Neural cell (in vitro differentiated cells): ENCODE measurements at regions not wholly inside any gene's neighbourhood (a gene's known extent, or its start where the extent isn't known, plus 50 kb on each side); places are given as distances from the start of the nearest gene placed in this dataset.
A peak's percentile ranks its signal among the peaks of the same experiment; 100 is the strongest.

ENCODE experiments used
- H2AFZ ChIP-seq: fragments of 200-600, 300-800 bp; sonication (generic), shearing (Covaris generic); 2 replicates; pipeline ENCODE4 v1.6.0; 2014; ENCODE audit warnings: low read depth, mild to moderate bottlenecking, antibody characterized with exemption, low read length, moderate library complexity
- H3F3A ChIP-seq: fragments of 200-600 bp; shearing (Covaris generic); 2 replicates; pipeline ENCODE4 v1.6.1; 2016; ENCODE audit warnings: mild to moderate bottlenecking, moderate library complexity, mixed read lengths, antibody characterized with exemption, low read length; ENCODE audit not compliant: insufficient read depth, poor library complexity, severe bottlenecking
- H3K27ac ChIP-seq: fragments of 200-600, 300-800 bp; sonication (generic), shearing (Covaris generic); 2 replicates; pipeline ENCODE4 v1.5.1; 2014; ENCODE audit warnings: mild to moderate bottlenecking, low read length, moderate library complexity
- H3K27me3 ChIP-seq: fragments of 300-800, 200-600 bp; sonication (generic), shearing (Covaris generic); 2 replicates; pipeline ENCODE4 v1.6.0; 2014; ENCODE audit warnings: mild to moderate bottlenecking, low read depth, low read length, moderate library complexity; ENCODE audit not compliant: insufficient read depth
- H3K36me3 ChIP-seq: fragments of 300-800, 200-600 bp; sonication (generic), shearing (Covaris generic); 2 replicates; pipeline ENCODE4 v1.5.1; 2014; ENCODE audit warnings: mild to moderate bottlenecking, antibody characterized with exemption, low read length, moderate library complexity; ENCODE audit not compliant: insufficient read depth
- H3K4me2 ChIP-seq: fragments of 300-800, 200-600 bp; sonication (generic), shearing (Covaris generic); 2 replicates; pipeline ENCODE4 v1.6.0; 2014; ENCODE audit warnings: mild to moderate bottlenecking, low read length
- H3K4me3 ChIP-seq: fragments of 300-800, 200-600 bp; sonication (generic), shearing (Covaris generic); 2 replicates; pipeline ENCODE4 v1.5.1; 2014; ENCODE audit warnings: mild to moderate bottlenecking, low read length, moderate library complexity
- H3K79me2 ChIP-seq: fragments of 200-600 bp; shearing (Covaris generic); replicated peaks from 2 replicates; pipeline ENCODE4 v1.6.0; 2014; ENCODE audit warnings: mild to moderate bottlenecking, low read length, moderate library complexity; ENCODE audit not compliant: insufficient read depth
- H3K9ac ChIP-seq: fragments of 300-800, 200-600 bp; sonication (generic), shearing (Covaris generic); 2 replicates; pipeline ENCODE4 v1.6.1; 2016; ENCODE audit warnings: mild to moderate bottlenecking, low read length, mixed read lengths
- H3K9me2 ChIP-seq: fragments of 200-600 bp; shearing (Covaris generic); 2 replicates; pipeline ENCODE4 v1.6.1; 2016; ENCODE audit warnings: mild to moderate bottlenecking, low read length, mixed read lengths; ENCODE audit not compliant: insufficient read depth
- H3K9me3 ChIP-seq: fragments of 200-600, 300-800 bp; sonication (generic), shearing (Covaris generic); 2 replicates; pipeline ENCODE4 v1.6.1; 2016; ENCODE audit warnings: mild to moderate bottlenecking, mixed run types, low read length, moderate library complexity, mixed read lengths
- H4K20me1 ChIP-seq: fragments of 200-600 bp; shearing (Covaris generic); 2 replicates; pipeline ENCODE4 v1.6.1; 2016; ENCODE audit warnings: mild to moderate bottlenecking, mixed run types; ENCODE audit not compliant: insufficient read depth
- EP300 ChIP-seq: fragments of 450-650 bp; conservative IDR thresholded peaks from 2 replicates; pipeline ENCODE4 v1.6.1; 2014; ENCODE audit warnings: antibody characterized with exemption, mild to moderate bottlenecking, moderate library complexity; ENCODE audit not compliant: poor library complexity, severe bottlenecking
- EZH2 ChIP-seq: fragments of 200-600, 300-800 bp; shearing (Covaris generic), sonication (generic); IDR thresholded peaks from 2 replicates; pipeline ENCODE4 v1.6.1; 2014; ENCODE audit warnings: antibody characterized with exemption, low read length, borderline replicate concordance, mild to moderate bottlenecking; ENCODE audit not compliant: insufficient read depth, poor library complexity, severe bottlenecking
- MXI1 ChIP-seq: fragments of 450-650 bp; conservative IDR thresholded peaks from 2 replicates; pipeline ENCODE4 v1.6.1; 2014; ENCODE audit warnings: antibody characterized with exemption, mild to moderate bottlenecking; ENCODE audit not compliant: poor library complexity, severe bottlenecking
- POLR2AphosphoS5 ChIP-seq: IDR thresholded peaks from 2 replicates; pipeline ENCODE4 v1.6.1; 2012
- RAD21 ChIP-seq: fragments of 450-650 bp; conservative IDR thresholded peaks from 2 replicates; pipeline ENCODE4 v1.6.1; 2014; ENCODE audit warnings: antibody characterized with exemption, mild to moderate bottlenecking, moderate library complexity
- REST ChIP-seq: IDR thresholded peaks from 2 replicates; pipeline ENCODE4 v1.6.1; 2012; ENCODE audit warnings: borderline replicate concordance
- SMC3 ChIP-seq: fragments of 450-650 bp; conservative IDR thresholded peaks from 2 replicates; pipeline ENCODE4 v1.6.1; 2014; ENCODE audit warnings: antibody characterized with exemption, mild to moderate bottlenecking, moderate library complexity; ENCODE audit not compliant: poor library complexity
- TAF1 ChIP-seq: IDR thresholded peaks from 2 replicates; pipeline ENCODE4 v1.6.1; 2012; ENCODE audit warnings: low read depth
- TF ChIP-seq, protein P1 (sequence below): fragments of 450-650 bp; IDR thresholded peaks from 2 replicates; pipeline ENCODE4 v1.5.1; 2014; ENCODE audit warnings: antibody characterized with exemption, mild to moderate bottlenecking, moderate library complexity; ENCODE audit not compliant: poor library complexity, severe bottlenecking

DNA sequence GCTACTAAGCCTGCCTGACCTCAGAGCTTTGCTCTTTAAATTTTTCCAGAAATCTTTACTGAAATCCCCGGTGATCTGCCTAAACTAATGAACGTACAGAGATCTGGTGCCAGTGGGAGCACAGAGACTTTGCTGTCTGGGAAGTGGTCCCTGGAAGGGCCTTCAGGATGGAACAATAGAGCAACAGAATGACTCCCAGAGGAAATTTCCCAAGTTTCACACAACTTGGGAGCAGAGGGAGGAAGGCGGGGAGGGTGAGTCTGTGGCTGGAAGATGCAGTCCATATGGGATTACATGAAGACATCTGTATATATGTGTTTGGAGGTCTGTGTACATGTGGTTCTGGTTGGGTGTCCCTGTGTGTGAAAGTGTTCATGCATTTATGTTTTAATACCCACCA, 638.3 kb downstream of the CCDC171 start:
- H3K27me3 ChIP-seq, result no peaks in the 10 kb centered on the region
- no peak overlapping the region for H3K4me2 ChIP-seq
- no peak overlapping the region for H3K4me3 ChIP-seq
- H3F3A ChIP-seq, result no peaks in the 10 kb centered on the region
- no peak for TF ChIP-seq SMC3
- TF ChIP-seq MXI1, result no peak
- TF ChIP-seq EP300, result no peak
- no peak for TF ChIP-seq EZH2
- no peak for TF ChIP-seq TAF1
- TF ChIP-seq, protein P1, sequence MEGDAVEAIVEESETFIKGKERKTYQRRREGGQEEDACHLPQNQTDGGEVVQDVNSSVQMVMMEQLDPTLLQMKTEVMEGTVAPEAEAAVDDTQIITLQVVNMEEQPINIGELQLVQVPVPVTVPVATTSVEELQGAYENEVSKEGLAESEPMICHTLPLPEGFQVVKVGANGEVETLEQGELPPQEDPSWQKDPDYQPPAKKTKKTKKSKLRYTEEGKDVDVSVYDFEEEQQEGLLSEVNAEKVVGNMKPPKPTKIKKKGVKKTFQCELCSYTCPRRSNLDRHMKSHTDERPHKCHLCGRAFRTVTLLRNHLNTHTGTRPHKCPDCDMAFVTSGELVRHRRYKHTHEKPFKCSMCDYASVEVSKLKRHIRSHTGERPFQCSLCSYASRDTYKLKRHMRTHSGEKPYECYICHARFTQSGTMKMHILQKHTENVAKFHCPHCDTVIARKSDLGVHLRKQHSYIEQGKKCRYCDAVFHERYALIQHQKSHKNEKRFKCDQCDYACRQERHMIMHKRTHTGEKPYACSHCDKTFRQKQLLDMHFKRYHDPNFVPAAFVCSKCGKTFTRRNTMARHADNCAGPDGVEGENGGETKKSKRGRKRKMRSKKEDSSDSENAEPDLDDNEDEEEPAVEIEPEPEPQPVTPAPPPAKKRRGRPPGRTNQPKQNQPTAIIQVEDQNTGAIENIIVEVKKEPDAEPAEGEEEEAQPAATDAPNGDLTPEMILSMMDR, result no peak
- no peaks in the 10 kb centered on the region for H3K79me2 ChIP-seq
- no peak overlapping the region for H3K9ac ChIP-seq
- H3K9me3 ChIP-seq, result no peaks in the 10 kb centered on the region
- H3K9me2 ChIP-seq, result no peaks in the 10 kb centered on the region
- no peak overlapping the region for H2AFZ ChIP-seq
- H3K27ac ChIP-seq, result no peak overlapping the region
- H3K36me3 ChIP-seq, result no peaks in the 10 kb centered on the region
- no peaks in the 10 kb centered on the region for H4K20me1 ChIP-seq

DNA sequence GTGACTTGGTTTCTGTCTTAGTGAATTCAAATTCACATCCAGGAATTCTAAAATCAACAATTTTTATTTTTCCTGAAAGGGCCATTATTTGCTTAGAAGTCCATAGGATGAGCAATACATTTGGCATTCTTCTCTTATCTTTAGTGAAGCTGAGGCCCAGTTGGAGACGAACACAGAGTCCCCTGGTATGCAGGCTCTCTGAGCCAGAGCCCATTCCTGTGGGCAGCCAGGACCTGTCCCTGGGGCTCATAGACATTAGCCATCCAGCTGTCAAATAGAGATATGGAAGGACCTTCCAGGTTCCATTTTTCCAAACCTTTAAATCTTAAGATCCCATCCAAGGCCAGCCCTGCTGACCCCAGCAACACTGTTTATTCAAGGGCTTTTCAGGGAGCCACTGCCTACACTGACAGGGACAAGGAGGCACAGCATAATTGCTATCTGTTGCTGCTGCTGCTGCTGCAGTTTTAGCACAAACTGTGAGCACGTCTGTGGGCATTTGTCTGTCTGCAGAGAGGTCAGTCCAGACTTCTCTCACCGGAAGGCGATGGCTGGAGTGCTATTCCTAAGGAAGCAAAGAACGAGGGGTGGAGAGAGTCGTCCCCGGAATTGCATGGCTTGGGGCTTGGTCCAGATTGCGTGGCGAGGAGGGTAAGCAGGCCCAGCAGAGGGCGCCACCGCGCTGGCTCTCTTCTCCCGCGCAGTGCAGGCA, 639.0 kb downstream of the CCDC171 start:
- Histone ChIP-seq H3K27ac (no peak overlapping the region), H3K36me3 (no peaks in the 10 kb centered on the region), H3K27me3 (no peaks in the 10 kb centered on the region), H2AFZ (no peak overlapping the region), H3F3A (no peaks in the 10 kb centered on the region), H4K20me1 (no peaks in the 10 kb centered on the region), H3K4me3 (no peak overlapping the region), H3K9me3 (no peaks in the 10 kb centered on the region), H3K79me2 (no peaks in the 10 kb centered on the region), H3K9ac (no peak overlapping the region), H3K4me2 (no peak overlapping the region), H3K9me2 (no peaks in the 10 kb centered on the region)
- TF ChIP-seq SMC3 (peak; percentile 71), POLR2AphosphoS5 (no peak), RAD21 (peak; percentile 67), REST (no peak)
- TF ChIP-seq, protein P1, result peak; percentile 63
